ENCODE measurements at regions not wholly inside any gene's neighbourhood (a gene's known extent, or its start where the extent isn't known, plus 50 kb on each side); places are given as distances from the start of the nearest gene placed in this dataset.

DNA sequence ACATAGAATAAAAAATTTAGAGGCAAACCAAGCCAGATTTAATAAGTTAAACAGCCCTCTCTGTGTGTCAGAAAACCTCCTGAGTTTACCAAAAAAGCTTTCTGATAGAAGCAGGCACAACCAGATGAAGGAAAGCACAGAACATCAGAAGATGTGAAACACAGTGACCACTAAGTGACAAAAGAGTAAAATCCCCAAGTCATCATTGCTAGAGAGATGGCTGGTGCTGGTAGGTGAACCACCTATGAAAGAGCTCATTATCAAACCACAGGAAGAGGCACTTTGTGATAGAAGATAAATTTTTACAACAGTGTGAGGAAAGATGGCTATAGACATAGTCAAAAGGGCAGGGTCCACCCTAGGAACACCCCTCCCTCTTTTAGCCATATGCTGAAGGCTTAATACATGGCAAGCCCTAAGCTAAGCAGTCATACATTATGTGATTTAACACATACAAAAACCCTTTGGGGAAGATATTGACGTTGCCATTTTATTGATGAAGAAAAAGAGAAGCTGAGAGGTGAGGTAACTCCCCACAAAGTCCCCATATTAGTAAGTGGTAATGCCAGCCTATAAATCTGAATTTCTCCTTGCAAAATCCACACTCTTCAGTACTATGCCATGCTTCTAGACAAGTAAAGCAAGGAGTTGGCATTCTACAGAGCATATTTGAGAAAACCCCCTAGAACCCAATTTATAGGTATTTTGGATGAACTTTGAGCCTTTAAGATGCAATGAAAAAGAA is 449.9 kb downstream of the LRIG3 start:
- no peak overlapping the region for H3K4me3 ChIP-seq
- intact Hi-C loops (cut with DNase I; ENCODE audit: low total_unique reads), result no loop called here
- no peak for DNase-seq
- H3K27me3 ChIP-seq, result no peaks in the 10 kb centered on the region
- no peak overlapping the region for H3K27ac ChIP-seq
- peaks cover 0 to 15% (median 0%) of the 10 kb centered on the region in 3 donors for H3K9me3 ChIP-seq
- TF ChIP-seq, protein P1, sequence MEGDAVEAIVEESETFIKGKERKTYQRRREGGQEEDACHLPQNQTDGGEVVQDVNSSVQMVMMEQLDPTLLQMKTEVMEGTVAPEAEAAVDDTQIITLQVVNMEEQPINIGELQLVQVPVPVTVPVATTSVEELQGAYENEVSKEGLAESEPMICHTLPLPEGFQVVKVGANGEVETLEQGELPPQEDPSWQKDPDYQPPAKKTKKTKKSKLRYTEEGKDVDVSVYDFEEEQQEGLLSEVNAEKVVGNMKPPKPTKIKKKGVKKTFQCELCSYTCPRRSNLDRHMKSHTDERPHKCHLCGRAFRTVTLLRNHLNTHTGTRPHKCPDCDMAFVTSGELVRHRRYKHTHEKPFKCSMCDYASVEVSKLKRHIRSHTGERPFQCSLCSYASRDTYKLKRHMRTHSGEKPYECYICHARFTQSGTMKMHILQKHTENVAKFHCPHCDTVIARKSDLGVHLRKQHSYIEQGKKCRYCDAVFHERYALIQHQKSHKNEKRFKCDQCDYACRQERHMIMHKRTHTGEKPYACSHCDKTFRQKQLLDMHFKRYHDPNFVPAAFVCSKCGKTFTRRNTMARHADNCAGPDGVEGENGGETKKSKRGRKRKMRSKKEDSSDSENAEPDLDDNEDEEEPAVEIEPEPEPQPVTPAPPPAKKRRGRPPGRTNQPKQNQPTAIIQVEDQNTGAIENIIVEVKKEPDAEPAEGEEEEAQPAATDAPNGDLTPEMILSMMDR (IDR thresholded peaks at IDR 0.05), result no peak
- no peaks in the 10 kb centered on the region for H3K36me3 ChIP-seq
- no peaks in the 10 kb centered on the region for H3K4me1 ChIP-seq

DNA sequence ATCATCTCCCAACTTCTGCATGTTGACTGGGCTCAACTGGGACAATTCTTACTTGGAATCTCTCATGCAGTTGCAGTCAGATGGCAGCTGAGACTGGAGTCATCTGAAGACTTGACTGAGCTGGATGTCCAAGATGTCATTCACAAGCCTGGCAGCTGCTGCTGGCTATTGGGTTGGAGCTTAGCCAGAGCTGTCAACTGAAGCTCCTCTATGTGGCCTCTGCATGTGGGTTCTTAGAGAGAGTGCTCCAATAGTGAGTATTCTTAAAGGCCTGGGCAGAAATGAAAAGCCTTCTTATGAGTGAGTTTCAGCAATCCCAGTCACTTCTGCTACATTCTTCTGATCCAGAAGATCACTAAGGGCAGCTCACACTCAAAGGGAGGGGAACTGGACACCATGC is 440.9 kb downstream of the LRIG3 start:
- TF ChIP-seq, protein P1 (IDR thresholded peaks at IDR 0.05), result no peak
- DNase-seq, result no peak
- no peak overlapping the region for H3K27ac ChIP-seq
- no peaks in the 10 kb centered on the region for H3K36me3 ChIP-seq
- intact Hi-C loops (cut with DNase I; ENCODE audit: low total_unique reads), result no loop called here
- H3K9me3 ChIP-seq, result no peaks in the 10 kb centered on the region
- H3K4me1 ChIP-seq, result no peaks in the 10 kb centered on the region
- H3K27me3 ChIP-seq, result no peaks in the 10 kb centered on the region
- no peak overlapping the region for H3K4me3 ChIP-seq

DNA sequence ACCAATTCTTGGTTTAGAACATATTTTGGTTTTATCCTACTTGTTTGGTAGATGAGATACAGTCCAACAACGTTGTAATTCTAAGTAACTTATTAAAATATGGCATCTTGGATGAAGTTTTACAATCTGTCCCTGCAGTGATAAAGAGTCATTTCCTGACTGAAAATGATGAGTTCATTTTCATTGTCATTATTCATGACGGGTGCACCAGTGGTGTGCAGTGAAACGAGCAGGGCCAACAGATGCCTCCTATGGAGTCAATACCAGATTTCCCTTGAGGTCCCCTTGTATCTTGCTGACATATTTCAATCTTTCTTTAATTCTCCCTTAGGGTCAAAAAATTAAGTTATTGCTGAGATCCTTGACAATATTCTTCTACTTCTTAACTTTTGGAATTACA is 438.5 kb downstream of the LRIG3 start:
- no peaks in the 10 kb centered on the region for H3K27me3 ChIP-seq
- no peak overlapping the region for H3K4me3 ChIP-seq
- TF ChIP-seq, protein P1 (IDR thresholded peaks at IDR 0.05), result no peak
- H3K36me3 ChIP-seq, result no peaks in the 10 kb centered on the region
- intact Hi-C loops (cut with DNase I; ENCODE audit: low total_unique reads), result no loop called here
- DNase-seq, result no peak
- H3K27ac ChIP-seq, result no peak overlapping the region
- no peaks in the 10 kb centered on the region for H3K9me3 ChIP-seq
- H3K4me1 ChIP-seq, result no peaks in the 10 kb centered on the region

DNA sequence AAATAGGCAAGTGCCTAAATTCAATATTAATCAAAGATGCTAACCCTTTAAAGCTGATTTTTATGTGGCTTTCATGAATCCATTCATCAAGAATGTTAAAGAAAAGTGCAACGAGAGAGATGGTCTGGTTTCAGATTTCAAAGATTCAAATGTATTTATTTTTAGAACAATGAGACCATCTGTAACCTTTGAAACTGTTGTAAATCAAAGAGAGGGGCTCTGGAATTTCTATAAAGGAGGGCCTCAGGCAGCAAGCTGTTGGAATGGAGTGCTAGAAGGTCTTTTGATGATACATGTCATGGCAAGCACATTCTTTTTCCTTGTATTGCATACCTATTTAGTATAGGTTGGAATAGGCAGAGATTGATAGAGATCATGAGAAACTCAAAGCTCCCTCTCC is 433.0 kb downstream of the LRIG3 start:
- DNase-seq, result no peak
- intact Hi-C loops (cut with DNase I; ENCODE audit: low total_unique reads), result no loop called here
- H3K9me3 ChIP-seq, result no peaks in the 10 kb centered on the region
- no peak overlapping the region for H3K27ac ChIP-seq
- H3K4me1 ChIP-seq, result no peaks in the 10 kb centered on the region
- no peaks in the 10 kb centered on the region for H3K27me3 ChIP-seq
- no peaks in the 10 kb centered on the region for H3K36me3 ChIP-seq
- H3K4me3 ChIP-seq, result no peak overlapping the region
- TF ChIP-seq, protein P1 (IDR thresholded peaks at IDR 0.05), result no peak

DNA sequence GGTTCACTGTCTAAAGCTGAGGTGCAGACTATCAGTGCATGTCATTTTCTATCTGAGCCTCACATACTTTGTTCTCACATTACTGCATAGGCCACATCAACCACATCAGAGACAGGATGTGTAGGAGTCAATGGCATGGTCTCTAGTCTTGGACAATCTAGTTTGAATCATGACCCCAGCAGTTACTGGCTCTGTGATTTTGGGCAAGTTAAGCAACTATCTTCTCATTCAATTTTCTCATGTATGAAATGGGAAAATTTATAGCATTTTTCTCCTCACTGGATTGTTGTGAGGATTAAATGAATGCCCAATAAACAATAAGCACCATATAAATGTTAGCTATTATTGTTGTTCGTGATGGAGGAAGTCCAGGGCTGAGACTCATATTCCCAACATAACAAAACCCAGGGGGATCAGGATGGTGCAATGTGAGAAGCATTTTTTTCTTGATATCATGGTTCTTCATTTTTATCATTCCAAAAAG is 432.6 kb downstream of the LRIG3 start:
- no peak for DNase-seq
- no peaks in the 10 kb centered on the region for H3K4me1 ChIP-seq
- H3K27ac ChIP-seq, result no peak overlapping the region
- TF ChIP-seq, protein P1 (IDR thresholded peaks at IDR 0.05), result no peak
- no peaks in the 10 kb centered on the region for H3K27me3 ChIP-seq
- no peaks in the 10 kb centered on the region for H3K9me3 ChIP-seq
- intact Hi-C loops (cut with DNase I; ENCODE audit: low total_unique reads), result no loop called here
- no peak overlapping the region for H3K4me3 ChIP-seq
- no peaks in the 10 kb centered on the region for H3K36me3 ChIP-seq
